Left kidney (tissue), 1 donor: ENCODE measurements at regions not wholly inside any gene's neighbourhood (a gene's known extent, or its start where the extent isn't known, plus 50 kb on each side); places are given as distances from the start of the nearest gene placed in this dataset.
"Not testable (repeated sequence)": the region's sequence is repeated elsewhere in the genome, so short reads cannot be mapped to it uniquely, and the experiment has no call there.

Experiments used
- DNase-seq: peaks from one replicate; pipeline ENCODE4 v3.0.0-alpha.2; 2013

GRCh38 chr6:170096803-170097504 lies 193.9 kb downstream of the DLL1 start:
- no peak for DNase-seq

DNA sequence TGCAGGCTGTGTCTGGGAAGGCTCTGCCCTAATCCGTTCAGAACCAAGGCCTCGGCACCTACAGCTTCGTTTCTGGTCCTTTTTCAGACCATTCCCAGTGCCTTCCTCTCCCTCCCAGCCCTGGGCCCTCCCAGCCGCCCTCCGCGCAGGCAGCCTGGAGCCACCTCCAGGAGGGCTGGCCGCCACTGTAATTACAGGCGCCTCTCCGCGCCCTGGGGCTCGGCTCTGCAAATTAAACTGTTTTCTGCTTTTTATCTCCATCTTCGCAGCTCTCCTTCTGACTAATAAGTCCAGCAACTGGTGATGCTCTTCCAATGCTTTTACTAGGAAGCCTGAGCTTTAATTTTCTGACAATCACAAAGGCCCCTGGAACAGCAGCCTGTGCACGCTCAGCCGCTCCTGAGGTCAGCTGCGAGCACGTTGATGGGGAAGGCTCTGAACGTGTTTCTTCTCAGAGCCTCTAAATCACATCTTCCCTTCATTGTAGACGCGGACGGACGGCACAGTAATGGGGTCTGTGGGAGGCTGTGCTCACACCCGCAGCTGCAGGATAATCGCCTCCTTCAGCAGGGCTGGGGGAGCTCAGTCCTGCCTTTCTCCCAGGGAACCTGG lies 194.6 kb downstream of the DLL1 start:
- no peak for DNase-seq

GRCh38 chr6:170095273-170095981 lies 195.5 kb downstream of the DLL1 start:
- no peak for DNase-seq

DNA sequence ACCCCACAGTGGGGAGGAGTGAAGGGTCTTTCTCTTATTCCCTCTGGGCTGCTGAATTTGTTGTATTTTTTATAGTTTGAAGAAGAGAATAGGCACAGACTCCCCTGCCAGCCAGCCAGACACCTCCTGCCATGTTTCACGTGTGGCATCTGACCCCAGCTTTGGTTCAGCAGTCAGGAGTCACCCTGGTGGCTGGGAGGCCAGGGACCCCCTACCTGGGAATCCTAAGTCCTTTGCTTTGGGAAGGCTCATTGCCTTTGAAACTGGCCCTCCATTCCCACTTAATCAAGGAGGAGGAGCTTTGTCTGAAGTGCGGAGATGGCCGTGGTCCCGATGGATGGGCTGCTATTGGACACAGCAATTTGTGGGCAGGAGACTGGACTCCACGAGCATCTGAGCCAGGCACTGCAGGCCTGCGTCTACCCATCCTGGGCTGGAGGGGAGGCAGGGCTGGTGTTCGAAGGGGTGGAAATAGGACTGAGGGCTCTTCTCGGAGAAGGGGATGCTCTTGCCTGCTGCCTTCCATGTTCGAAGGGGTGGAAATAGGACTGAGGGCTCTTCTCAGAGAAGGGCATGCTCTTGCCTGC lies 196.1 kb downstream of the DLL1 start:
- no peak for DNase-seq

GRCh38 chr6:170093658-170094596 lies 197.0 kb downstream of the DLL1 start:
- no peak for DNase-seq

GRCh38 chr6:170093276-170093657 lies 197.6 kb downstream of the DLL1 start:
- DNase-seq: no peak

DNA sequence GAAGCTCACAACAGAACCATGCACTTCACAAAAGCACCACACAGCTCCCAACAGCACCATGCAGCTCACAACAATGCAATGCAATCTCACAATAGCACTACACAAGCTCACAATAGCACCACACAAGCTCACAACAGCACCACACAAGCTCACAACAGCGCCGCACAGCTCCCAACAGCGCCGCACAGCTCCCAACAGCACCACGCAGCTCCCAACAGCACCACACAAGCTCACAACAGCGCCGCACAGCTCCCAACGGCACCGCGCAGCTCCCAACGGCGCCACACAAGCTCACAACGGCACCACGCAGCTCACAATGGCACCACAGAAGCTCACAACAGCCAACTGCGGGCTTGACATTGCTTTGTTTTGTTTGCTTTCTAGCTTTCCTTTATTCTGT lies 198.1 kb downstream of the DLL1 start:
- DNase-seq: no peak

DNA sequence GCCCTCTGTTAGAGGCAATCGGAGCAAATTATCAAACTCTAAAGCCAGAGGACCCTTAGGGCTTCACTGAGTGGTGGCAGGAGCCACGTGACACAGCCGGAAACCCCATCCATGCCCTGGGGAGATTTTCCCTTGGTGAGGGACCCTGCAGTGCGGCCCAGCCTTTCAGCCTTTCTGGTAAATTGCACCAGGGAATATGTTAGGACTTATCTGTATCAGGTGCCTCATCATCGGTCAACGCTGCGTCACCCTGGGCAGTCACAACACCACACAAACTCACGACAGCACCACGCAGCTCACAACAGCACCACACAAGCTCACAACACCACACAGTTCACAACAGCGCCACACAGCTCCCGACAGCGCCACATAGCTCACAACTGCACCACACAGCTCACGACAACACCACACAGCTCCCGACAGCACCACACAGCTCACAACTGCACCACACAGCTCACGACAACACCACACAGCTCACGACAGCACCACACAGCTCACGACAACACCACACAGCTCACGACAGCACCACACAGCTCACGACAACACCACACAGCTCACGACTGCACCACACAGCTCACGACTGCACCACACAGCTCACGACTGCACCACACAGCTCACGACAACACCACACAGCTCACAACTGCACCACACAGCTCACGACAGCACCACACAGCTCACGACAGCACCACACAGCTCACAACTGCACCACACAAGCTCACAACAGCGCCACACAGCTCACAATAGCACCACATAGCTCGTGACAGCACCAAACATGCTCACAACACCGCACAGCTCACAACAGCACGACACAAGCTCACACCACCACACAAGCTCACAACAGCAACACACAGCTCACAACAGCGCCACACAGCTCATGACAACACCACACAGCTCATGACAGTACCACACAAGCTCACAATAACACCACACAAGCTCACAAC lies 199.0 kb downstream of the DLL1 start:
- DNase-seq: no peak

DNA sequence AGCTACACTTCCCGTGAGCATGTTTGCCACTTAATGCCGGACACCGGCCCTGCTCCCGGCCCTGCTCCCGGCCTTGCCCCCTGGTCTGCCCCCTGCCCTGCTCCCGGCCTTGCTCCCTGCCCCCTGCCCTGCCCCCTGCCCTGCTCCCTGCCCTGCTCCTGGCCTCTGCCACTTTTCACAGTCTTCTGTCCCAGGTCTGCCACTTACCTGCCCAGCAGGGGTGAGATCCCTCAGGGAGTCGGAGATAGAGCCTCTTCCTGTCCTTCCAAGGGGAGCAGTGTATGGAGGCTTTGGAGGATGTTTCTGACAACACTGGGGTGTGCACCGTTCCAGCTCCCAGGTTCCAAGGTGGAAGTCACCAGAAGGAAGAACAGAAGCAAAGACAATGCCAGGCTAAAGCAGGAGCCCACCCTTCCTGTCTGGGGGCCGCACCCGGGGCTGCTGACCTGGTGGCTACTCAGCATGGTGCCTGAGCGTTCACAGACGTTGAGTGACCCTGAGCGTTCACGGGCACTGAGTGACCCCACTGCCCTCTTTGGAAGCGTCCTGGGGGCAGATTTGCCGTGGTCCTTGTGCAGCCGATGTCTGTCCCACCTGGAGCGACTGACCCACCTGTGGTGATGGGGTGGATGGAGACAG lies 199.8 kb downstream of the DLL1 start:
- no peak for DNase-seq

- no peak for DNase-seq
These were observed 200.3 kb downstream of the DLL1 start for GRCh38 chr6:170090561-170090960.

- no peak for DNase-seq
These were observed 200.9 kb downstream of the DLL1 start for GRCh38 chr6:170089963-170090362.

GRCh38 chr6:170088582-170088955 lies 202.3 kb downstream of the DLL1 start:
- no peak for DNase-seq

- no peak for DNase-seq
These were observed 202.8 kb downstream of the DLL1 start for GRCh38 chr6:170087941-170088581.

GRCh38 chr6:170087421-170087780 lies 203.5 kb downstream of the DLL1 start:
- DNase-seq: not testable (repeated sequence)

- DNase-seq: no peak
These were observed 204.0 kb downstream of the DLL1 start for GRCh38 chr6:170086639-170087420.

- DNase-seq: no peak
These were observed 205.1 kb downstream of the DLL1 start for GRCh38 chr6:170085475-170086401.

GRCh38 chr6:170084166-170084730 lies 206.6 kb downstream of the DLL1 start:
- DNase-seq: no peak
